ENCODE measurements at regions not wholly inside any gene's neighbourhood (a gene's known extent, or its start where the extent isn't known, plus 50 kb on each side); places are given as distances from the start of the nearest gene placed in this dataset.

GRCh38 chr11:115605871-115606497, 101.8 kb upstream of the CADM1 start:
- TF ChIP-seq EP300 (IDR thresholded peaks at IDR 0.05; ENCODE audit: borderline replicate concordance), result no peak
- no peak for TF ChIP-seq CEBPB (IDR thresholded peaks at IDR 0.05)

All from Ishikawa (cell line).